SHP77 treated with DMSO at 0.1 percent for 48 hours (cell line): ENCODE measurements at regions not wholly inside any gene's neighbourhood (a gene's known extent, or its start where the extent isn't known, plus 50 kb on each side); places are given as distances from the start of the nearest gene placed in this dataset.
"Not testable (repeated sequence)": the region's sequence is repeated elsewhere in the genome, so short reads cannot be mapped to it uniquely, and the experiment has no call there.

Experiments
- DNase-seq: peaks from one replicate; lab custom pipeline; 2025; lab: John Stamatoyannopoulos, UW

DNA sequence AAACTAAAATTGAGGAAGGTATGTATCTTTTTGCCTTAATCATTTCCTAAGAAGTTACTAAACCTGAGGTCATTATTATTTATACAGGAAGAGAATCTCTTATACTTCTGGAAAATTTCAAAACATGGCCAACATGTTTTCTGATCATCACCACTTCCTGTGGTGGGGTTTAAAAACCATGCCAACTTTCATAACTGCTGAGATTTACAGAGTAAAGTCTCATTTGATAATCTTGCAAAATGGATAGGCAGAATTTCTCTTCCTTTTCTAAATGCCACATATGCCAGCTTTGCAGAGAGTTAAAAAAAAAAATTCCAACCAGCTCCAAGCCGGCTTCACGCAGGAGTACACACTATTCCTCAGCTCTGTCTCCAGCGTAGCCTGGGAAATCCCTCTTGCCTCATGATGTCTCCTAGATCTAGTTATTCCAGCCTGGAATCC lies 124.3 kb upstream of the SPRED1 start:
- DNase-seq, result no peak

DNA sequence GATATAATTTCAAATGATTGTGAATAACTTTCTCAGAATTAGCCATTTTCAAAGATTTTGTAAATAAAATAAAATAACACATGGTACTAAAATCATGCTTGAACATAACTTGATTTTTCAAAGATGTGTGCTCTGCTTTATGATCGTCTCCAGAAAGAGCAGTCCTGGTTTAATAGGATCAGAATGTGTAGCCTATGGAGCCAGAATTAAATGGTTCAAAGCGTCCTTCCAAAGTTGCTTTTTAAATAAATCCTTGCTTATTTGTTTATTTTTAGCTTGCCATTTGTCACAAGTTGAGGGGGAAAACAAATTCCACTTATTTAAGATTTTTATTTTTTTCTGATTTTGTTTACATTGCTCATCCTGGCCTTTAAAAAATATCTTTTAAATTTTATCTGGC lies 123.7 kb upstream of the SPRED1 start:
- no peak for DNase-seq

DNA sequence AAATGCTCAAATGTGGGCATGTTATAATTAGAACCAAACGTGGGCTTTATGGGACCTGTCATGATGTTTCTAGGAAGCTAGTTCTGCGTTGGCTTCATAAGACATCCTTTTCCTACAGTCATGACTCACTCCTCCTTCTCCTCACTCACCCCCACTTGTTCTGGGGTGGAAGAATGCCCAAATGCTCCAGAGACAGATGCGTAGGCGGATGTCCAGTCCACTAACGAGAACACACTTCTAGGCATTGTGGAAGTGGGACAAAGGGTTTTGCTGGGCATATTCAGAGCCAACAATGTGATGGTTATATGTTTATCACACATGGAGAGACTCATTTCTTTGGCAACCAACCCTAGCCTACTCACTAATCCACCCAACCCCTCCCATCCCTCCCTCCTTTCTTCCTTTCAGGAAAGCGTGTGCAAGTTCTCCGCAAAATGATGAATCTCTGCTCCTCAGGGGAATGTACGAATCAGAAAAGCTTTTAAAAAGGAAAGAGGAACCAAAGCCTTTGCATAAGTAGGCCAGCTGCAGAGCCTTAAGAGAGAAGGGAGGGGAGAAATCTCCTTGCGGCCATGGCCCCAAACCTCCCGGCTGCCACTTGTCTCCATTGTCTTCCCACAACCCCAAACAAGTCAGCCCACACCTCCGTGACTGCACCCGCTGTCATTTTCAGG lies 123.0 kb upstream of the SPRED1 start:
- DNase-seq, result no peak

DNA sequence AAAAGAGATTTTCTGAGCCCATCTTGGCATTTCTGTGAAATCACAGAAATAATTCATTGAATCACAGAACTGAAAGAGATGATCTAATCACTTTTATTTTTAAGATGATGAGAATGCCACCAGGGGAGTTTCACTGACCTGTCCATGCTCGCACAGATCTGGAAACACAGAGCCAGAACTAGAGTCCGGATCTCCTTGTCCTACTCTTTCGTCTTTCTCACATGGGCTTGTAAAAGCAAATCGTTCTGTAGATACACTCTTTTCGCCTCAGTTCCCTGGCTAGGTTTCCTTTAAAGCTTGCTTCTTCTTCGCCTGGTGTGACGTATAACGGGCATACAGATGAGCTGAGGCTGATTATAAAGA lies 122.5 kb upstream of the SPRED1 start:
- no peak for DNase-seq

DNA sequence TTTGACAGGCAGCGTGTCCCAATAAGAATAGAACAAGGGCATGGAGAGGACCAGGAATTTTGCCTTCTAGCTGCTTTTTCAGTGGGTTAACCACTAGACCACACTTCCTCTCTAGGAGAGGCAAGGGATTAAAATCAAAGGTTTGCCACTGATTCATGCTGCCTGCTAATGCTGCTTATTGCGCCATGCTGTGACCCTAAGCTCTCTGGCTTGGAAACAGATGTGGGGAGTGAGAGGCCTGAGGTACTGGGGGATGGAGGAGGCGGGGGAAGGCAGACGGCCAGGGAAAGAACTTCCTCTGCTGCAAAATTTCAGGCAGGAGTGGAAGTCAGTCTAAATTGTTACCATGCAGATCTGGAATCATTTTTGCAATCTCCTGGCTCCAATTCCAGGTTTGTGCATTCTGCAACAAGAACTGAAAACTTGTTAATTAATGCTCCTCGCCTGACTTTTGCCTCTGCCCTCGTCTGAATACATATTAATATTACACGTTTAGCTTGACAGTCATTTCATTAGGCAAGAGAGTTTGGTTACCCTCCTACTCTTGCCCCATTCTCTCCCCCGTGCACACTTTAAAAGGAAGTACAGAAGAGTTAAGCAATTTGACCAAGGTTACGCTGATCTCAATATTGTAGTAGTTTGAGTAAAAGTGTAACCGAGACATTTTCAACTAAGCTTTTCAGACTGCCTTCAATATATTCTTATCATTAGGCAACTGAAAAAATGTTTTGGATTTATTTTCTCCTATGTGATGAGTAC lies 121.7 kb upstream of the SPRED1 start:
- no peak for DNase-seq

DNA sequence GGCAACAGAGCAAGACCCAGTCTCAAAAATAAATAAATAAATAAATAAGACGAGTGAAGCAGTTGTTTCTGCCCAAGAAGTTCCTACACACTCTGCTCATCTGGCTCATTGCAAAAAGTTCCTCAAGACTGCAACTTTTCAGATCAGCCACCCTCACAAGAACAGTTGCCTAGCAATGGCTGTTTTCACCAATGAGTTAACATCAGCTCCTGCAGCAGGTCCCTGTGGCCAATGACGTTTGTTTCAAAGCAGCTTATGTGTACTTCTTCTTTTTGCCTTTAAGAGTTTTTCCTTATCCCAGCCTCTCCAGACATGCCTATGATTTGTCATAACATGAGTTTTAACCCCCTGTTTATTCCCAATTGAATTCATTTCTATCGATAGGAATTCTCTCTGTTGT lies 118.4 kb upstream of the SPRED1 start:
- no peak for DNase-seq

DNA sequence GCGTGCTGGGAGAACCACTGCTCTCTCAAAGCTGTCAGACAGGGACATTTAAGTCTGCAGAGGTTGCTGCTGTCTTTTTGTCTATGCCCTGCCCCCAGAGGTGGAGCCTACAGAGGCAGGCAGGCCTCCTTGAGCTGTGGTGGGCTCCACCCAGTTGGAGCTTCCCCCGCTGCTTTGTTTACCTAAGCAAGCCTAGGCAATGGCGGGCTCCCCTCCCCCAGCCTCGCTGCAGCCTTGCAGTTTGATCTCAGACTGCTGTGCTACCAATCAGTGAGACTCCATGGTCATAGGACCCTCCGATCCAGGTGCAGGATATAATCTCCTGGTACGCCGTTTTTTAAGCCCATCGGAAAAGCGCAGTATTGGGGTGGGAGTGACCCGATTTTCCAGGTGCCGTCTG lies 110.4 kb upstream of the SPRED1 start:
- DNase-seq, result not testable (repeated sequence)

DNA sequence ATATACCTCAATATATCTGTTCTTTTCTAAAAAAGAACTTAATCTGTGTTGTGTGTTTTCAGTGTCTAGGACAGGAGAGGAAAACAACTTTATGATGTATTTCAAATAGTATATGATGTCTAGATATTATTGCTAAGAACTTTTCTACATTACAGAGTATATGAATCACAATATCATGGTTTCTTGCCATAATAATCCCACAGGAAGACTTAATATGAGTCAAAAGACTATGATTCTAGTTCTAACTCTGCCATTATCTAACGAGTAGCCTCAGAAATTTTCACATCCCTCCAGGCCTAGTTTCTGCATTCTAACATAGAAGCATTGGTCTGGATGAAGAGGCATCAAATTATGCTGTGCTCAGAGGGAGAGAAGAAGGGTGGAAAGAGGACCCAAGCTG lies 107.7 kb upstream of the SPRED1 start:
- no peak for DNase-seq

DNA sequence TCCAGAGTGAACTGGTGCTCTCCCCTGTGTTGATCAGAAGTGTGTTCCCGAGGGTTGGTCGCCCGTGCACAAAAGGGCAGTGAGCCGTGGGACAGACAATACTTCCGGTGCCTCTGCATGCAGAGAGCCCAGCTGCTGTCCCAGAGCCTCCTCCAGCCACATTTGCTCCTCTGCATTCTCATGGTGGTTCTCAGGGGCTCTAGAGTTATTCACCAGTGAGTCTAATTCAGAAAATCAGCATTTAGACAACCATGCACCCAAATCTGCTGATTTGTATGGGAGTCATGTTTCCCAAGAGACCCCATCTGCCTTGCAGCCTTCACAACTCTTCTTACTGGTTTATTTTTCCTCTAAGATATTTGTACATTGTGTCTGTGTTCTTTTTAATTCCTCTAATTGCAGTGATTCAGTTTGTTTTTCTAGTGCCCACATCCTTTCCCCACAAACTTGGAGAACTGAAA lies 107.0 kb upstream of the SPRED1 start:
- DNase-seq, result no peak

DNA sequence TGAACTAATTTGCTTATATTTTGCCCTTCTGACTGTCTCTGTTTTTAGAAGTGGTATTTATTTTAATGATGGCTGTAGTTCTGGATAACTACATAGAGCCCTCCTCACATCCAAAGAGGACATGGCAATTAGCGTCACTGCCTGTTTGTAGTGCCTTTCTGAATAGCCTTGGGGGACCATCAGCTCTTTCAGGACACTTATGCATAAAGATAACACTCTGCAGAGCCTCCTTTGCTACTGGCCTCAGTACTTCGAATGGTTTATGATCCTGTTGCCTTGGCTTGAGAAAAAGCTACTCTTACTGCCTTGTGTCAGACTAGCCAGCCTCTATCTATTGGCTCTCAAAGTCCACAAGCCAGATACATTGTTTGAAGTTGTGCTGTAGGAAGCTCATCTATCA lies 105.4 kb upstream of the SPRED1 start:
- DNase-seq, result no peak

DNA sequence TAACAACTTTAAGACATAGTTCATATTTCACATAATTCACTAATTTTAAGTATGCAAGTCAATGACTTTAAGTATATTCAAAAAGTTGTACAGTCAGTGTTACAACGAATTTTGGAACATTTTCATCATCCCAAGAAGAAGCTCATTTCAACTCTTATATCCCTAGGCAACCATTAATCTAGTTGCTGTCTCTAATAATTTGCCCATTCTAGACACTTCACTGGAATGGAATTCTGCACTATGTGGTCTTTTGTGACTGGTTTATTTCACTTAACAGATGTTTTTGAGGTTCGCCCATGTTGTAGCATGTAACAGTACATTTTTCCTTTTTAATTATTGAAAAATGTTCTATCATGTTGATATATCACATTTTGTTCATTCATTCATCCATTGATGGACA lies 104.2 kb upstream of the SPRED1 start:
- DNase-seq, result no peak

DNA sequence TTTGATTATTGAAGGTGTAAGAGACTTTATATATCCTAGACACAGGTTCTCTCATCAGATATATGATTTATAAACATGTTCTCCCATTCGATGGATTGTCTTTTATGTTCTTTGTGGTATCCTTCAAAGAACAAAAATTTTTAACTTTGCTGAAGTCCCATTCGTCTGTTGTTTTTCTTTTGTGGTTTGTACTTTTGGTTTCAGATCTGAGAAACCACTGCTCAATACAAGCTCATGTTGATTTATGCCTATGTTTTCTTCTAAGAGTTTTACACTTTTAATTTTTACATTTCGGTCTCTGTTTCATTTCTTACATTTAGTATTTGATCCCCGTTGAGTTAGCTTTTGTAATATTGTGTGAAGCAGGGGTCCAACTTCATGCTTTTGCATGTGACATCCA lies 103.3 kb upstream of the SPRED1 start:
- DNase-seq, result no peak

DNA sequence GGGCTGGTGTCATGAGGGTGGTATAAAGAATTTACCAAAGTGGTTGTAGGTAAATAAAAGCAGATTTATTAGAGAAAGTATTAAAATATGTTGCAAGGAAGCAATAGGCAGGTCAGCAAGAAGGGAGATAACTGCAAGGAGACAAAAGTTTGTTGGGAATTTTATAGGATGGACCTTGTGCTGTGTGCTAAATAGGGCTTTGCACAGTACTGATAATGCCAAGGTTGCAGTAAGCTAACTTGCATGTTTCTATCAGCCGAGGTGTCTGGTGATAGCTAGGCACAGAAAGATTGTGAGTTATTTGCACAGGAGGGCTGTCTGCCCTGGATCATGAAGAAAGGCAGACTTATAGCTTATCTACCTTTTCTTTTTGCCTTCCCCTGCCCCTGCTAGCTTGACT lies 102.5 kb upstream of the SPRED1 start:
- no peak for DNase-seq

DNA sequence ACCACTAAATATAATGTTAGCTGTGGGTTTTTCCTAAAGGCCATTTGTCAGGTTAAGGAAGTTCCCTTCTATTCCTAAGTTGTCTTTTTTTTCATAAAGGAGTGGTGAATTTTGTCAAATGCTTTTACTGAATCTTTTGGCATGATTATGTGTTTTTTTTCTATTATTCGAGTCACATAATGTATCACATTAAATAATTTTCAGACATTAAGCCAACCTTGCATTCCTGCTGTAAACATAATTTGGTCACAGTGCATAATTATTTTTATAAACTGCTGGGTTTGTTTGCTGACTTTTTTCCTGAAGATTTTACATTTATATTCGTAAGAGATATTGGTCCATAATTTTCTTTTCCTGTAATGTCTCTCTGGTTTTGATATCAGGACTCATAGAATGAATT lies 101.8 kb upstream of the SPRED1 start:
- no peak for DNase-seq

DNA sequence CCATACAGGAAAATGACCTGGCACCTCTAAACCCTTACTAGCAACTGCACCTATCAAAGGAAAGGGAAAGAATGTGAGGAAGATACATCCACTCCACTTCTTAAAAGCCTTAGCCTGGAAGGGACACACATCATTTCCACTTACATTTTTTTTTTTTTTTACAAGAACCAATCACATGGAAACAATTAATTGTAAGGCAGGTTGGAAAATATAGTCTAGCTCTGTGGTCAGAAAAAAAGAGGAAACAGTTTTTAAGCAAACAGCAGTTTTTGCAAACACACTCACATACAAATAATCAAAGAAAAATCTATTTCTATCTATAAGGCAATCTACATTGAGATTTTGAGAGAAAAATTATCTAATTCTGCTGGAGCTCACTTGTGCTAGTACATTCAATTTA lies 98.9 kb upstream of the SPRED1 start:
- no peak for DNase-seq

DNA sequence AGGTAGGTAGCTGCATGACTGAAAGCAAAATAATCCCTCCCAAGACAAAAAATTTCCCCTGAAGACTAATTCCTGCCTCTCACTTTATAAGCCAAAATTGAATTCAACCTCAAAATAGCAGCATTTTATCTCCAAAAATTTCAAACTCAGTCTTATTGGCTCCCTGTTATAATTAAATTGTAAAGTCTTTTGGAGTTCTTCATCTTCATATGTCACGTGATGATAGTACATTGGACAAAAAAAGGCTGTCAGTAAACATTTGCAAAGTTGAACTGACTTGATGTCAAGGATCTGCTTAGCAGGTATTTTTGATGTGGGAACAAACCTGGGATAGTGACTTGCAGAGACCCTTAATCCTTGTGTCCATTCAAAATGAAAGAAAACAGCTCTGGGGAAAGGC lies 98.4 kb upstream of the SPRED1 start:
- no peak for DNase-seq

DNA sequence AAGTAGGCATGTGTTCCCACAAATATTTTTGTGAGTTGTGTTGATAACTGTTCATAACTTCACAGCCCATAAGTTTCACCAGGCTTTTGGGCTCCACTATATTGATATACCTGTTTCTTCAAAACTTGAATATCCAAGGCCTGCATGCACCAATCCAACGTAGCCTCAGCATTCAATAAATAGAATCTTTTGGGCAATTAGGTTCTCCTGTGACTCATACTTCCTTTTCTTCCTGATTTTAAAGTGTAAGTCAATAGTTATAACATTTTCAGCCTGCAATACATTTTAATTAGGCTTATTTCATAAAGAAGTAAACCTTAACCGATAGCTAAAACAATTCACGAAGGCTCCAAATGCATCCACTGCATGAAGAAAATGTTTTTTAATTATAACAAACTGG lies 97.8 kb upstream of the SPRED1 start:
- no peak for DNase-seq

DNA sequence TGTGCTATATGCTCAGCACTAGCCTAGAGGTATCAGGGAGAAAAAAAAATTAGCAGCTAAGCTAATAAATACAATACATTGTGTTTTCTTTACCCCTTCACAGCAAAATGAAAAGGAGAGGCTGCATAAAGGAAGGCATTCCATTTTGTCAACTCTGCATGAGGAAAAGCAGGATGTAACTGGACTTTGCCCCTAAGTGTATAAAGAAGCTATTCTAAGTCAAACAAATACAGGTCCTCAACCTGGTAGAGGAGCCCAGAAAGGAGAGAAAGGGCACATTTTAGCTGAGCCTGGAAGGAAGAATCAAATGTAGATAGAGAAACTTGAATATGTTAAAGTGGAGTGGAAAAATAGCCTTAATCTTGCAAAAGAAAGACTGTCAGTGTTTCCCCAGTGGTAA lies 89.0 kb upstream of the SPRED1 start:
- DNase-seq, result no peak

DNA sequence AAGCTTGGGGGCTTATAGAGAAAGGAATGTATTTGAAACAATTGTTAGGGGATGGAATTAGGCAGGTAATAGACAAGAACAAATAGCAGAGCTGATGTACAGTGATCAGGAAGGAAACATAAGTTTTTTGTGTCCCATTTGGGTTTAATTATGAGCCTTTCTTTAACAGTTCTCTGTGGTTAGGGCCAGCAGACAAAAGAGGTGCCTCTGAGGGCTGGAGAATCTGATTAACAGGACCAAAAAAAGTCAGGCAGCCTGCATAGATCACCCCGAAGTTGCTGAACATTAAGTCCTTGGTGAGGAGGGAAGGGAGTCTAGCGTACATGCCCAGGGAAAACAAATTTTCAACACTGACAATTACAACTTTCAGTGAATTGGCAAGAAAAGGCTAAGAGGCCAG lies 88.6 kb upstream of the SPRED1 start:
- no peak for DNase-seq

DNA sequence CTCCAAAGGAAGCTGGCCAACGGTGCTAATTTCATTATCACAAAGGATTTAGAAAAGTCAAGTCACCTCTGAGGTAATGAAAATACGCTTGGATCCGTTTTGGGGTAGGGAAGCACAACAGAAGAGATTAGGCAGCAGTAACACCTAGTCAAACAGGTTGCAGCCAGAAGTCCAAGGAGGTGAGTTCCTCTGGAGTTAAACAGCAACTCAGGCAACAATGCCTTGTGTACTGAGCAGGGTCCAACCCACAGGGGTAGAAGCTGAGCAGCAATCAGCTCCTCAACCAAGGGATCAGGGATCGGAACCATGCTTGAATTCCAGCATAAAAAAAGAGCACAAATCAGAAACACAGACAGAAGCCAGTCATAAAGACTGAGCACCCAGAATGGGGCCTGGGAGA lies 88.1 kb upstream of the SPRED1 start:
- DNase-seq, result no peak

DNA sequence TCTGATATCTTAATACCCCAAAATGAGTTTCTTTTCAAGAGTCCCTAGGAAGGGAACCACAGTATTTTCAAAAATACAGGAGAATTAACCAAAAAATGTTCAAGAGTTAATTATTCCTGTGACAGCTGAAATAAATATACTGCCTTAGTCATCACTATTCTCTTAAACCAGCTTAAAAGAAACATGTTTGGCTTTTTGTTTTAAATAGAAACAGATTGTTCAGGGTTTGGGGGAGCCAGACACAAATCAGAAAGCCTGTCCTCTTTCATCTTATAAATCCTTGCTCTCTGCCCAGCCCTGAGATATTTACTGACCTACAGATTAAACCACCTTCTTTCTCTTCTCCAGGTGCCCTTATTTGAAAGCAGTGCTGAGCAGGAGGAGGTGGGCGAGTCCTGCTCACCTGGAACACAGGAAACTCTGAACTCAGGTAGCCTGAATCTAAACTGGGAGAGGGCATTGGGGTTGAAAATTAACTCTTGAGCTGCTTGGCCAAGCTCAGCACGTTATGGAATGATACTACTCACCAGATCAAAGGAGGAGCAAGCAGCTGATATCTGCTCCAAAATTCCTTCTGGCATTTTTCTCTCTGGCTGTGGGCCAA lies 84.1 kb upstream of the SPRED1 start:
- DNase-seq, result no peak

DNA sequence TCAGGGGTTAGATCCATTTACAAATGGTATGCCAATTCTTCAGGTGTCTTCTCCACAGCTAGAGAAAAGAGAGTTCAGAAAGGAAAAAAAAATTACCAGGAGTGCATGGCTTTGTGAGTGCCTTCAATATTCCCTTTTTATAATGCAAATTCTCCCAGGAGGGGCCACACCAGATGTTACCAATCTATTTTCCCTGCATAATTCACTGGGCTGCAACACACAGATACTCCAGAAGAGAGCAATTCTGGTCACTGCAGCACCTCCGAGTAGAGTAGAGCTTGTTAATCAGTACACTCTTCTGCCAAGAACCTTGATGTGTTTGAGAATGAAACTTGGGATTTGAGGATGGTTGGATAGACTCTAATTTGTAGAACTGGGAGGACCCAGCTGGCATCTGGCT lies 80.7 kb upstream of the SPRED1 start:
- DNase-seq, result no peak

DNA sequence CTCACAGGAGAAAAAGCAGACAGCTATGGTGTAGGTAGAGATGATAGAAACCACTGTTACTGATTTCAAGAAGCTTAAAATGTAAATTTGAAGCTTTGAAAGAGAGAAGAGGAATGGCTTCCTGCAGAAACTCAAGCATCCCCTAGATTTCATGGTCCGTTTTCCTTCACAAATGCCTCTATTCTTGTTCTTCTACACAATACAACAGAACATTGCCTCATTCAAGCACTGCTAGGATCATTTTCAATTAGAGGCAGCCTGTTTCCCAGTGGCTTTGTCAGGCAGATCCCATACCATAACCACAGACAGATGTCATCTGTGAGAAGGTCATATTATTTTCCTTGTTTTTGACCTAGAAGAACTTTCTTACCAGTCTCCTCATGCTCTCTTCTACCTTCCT lies 77.9 kb upstream of the SPRED1 start:
- no peak for DNase-seq

DNA sequence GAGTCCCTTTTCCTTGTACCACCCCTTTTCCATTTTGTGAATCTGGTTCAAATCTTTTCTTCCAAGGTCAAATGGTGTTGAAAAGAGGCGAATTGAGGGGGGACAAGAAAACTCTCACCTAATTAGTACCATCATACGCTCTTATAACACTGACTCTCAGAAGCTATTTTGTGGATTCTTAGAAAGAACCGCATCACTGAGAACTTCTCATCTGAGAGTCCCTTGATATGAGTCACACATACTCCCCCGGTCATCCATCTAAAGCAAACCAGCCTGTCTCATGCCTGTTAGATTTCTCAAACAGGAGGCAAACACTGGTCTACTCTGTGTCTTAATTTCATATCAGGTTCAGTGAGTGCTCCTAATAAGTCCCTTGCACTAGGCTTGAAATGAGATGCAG lies 76.5 kb upstream of the SPRED1 start:
- DNase-seq, result no peak
